Panc1 (cell line): ENCODE measurements at regions not wholly inside any gene's neighbourhood (a gene's known extent, or its start where the extent isn't known, plus 50 kb on each side); places are given as distances from the start of the nearest gene placed in this dataset.

Experiments used
- POLR2AphosphoS5 ChIP-seq: IDR thresholded peaks from 2 replicates; pipeline ENCODE4 v1.6.1; 2012; ENCODE audit warnings: mild to moderate bottlenecking, low read depth, low read length, moderate library complexity
- TCF7L2 ChIP-seq: IDR thresholded peaks from 2 replicates; pipeline ENCODE4 v1.6.1; 2011; ENCODE audit warnings: mild to moderate bottlenecking, low read depth, low read length, inconsistent platforms
- TF ChIP-seq, protein P1 (sequence below): fragments of 450-650 bp; IDR thresholded peaks from 2 replicates; pipeline ENCODE4 v1.5.1; 2017; ENCODE audit warnings: mild to moderate bottlenecking

DNA sequence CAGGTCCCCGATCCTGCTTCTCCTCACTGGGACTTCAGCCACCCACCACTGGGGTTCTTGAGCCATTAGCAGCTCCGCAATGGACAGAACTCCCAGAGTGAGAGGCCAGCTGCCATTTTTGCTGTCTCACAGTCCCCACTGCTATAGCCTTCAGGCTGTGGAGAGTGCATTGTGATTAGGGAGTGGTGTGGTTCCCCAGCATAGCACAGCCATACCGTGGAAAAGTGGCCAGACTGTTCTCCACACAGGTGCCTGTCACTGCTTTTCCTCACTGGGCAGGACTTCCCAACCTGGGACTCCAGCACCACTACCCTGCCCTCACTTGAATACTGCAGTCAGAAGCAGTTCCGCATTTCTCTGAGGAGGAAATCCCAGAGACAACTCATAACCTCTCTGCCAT lies 270.3 kb upstream of the DCBLD2 start:
- TF ChIP-seq, protein P1, sequence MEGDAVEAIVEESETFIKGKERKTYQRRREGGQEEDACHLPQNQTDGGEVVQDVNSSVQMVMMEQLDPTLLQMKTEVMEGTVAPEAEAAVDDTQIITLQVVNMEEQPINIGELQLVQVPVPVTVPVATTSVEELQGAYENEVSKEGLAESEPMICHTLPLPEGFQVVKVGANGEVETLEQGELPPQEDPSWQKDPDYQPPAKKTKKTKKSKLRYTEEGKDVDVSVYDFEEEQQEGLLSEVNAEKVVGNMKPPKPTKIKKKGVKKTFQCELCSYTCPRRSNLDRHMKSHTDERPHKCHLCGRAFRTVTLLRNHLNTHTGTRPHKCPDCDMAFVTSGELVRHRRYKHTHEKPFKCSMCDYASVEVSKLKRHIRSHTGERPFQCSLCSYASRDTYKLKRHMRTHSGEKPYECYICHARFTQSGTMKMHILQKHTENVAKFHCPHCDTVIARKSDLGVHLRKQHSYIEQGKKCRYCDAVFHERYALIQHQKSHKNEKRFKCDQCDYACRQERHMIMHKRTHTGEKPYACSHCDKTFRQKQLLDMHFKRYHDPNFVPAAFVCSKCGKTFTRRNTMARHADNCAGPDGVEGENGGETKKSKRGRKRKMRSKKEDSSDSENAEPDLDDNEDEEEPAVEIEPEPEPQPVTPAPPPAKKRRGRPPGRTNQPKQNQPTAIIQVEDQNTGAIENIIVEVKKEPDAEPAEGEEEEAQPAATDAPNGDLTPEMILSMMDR: no peak
- TF ChIP-seq POLR2AphosphoS5 (no peak), TCF7L2 (no peak)
